ENCODE measurements at regions not wholly inside any gene's neighbourhood (a gene's known extent, or its start where the extent isn't known, plus 50 kb on each side); places are given as distances from the start of the nearest gene placed in this dataset.

GRCh38 chr16:63326736-63327339, 1290.6 kb upstream of the CDH8 start:
- no peak for TF ChIP-seq EZH2 (IDR thresholded peaks at IDR 0.05)
- TF ChIP-seq POLR2AphosphoS5 (IDR thresholded peaks at IDR 0.05; ENCODE audit: borderline replicate concordance, low read depth, low read length): no peak

Data from SK-N-MC (cell line).